HUDEP-2 (cell line): ENCODE measurements at regions not wholly inside any gene's neighbourhood (a gene's known extent, or its start where the extent isn't known, plus 50 kb on each side); places are given as distances from the start of the nearest gene placed in this dataset.

Source experiments
- DNase-seq, 76 experiments: peaks; one replicate each; lab custom pipeline; 2025; ENCODE audit not compliant: unreplicated experiment in 76 of 76; lab: John Stamatoyannopoulos, UW

GRCh38 chr16:9286930-9287329, 195.5 kb downstream of the HAPSTR1 start:
- DNase-seq: no peak

GRCh38 chr16:9296271-9296590, 204.8 kb downstream of the HAPSTR1 start:
- DNase-seq: no peak

DNA sequence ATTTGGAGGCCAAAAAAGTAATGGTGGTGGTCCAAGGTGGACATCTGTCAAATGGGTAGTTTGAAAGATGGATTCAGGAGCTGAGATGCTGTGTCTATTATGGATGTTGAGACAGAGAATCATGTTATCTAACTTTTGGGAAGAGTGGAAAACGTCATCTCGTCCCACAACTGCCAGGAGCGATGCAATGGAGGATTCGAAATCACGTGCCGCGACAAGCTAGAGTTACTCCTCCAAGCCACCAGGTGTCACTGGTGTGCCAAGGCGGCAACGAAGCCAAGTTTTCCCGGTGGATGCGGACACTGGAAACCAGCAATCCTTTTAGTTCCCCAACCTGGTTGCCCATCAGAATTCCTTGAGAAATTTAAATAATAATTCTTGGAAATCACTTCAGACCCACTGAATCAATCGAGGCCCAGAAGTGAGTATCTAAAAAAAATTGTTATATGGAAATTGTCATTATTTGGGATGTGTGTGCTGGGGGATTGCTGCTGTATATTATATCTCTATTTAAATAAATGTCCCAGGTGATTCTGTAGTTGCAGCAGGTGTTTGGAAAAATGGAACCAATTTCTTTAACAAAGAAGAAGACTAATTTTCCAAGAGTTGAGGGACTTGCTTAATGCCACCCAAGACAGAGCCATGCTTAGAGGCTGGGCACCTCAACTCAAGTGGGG, 206.1 kb downstream of the HAPSTR1 start:
- DNase-seq: peak in 7 of 76 experiments; percentile 0 to 21 (median 7)

DNA sequence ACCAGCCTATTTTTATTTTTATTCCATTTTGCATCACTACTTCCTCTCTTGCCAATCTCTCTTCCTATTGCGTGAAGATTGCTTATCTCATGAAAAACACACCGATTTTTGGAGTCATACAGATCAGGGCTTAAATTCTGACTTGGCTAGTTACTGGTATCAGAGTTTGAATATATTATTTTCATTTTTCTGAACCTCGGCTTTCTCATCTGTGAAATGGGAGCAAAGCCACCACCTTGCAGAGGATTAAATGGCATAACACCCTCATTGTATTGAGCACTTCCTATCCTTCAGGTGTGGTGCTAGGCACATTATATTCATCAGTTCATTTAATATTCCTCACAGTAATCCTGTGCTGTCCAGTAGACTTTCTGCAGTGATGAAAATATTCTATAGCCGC, 208.8 kb downstream of the HAPSTR1 start:
- DNase-seq: no peak

GRCh38 chr16:9302072-9302471, 210.6 kb downstream of the HAPSTR1 start:
- no peak for DNase-seq

DNA sequence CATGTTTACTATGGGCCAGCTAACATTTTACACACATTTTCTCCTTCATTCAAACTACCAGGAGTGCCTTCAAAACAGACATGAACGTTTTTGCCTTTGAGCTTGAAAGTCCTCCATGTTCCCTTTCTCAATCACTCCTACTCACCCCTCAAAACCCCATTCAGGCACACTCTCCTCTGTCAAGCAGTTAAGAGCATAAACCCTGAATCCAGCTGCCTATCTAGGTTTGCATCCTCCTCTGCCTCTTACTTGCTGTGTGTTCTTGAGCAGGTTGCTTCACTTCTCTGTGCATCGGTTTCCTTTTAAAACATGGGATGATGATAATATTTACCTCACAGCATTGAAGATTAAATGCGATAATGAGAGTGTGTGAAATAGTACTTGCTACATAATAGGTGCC, 215.3 kb downstream of the HAPSTR1 start:
- DNase-seq: no peak

DNA sequence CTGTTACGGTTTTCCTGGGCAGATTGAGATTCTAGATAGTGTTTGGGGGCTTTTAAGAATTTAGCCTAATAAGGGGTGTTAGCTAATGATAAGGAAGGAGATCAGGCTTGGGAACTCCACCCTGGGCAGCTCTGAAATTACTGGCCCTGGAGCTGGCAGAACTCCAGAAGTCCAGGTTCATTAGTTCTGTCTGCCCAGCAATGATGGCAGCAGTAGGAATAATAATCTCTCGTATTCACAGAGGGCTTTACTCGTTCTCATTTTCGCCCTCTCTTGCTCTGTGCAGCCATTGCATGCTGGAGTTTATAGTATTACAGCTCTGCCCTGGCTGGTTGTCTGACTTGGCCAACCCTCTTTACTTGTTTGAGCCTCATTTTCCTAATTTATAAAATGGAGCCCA, 216.0 kb downstream of the HAPSTR1 start:
- DNase-seq: no peak

DNA sequence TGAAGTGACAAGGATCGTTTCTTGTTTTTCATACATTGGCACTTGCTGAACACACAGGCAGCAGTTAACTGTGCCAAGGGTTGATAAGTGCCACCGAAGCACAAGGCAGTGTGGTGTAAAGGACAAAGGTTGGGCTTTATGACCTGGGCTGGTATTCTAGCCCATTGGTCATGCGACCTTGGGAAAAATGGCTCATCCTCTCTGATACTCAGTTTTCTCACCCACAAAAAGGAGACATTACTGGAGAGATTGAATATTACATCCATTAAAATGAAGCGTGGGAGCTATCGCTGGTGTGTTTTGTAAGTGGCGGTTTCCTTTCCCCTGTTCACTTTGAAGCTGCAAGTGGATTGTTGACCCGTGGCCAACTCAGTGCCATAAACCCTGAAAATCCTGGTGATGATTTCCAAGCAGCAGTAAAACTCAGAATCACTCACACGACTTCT, 216.9 kb downstream of the HAPSTR1 start:
- DNase-seq: no peak

DNA sequence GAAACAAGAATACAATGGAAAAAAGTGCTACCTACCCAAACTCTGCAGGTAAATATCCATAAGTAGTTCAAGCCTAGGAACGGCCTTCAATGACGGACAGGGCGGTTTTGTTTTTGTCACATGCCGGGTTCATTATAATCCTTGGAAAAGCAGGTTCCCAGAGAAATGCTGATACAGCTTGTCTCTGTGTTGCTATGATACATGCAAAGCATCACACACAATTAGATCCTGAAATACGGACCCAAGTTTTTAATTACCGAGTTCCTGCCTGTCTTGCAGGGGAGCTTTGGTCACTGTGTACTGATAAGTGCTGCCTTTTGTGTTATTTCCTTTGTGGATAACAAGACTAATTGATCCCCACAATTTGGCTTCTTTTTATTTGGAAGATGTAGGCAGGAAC, 217.4 kb downstream of the HAPSTR1 start:
- DNase-seq: no peak

- DNase-seq: no peak
Measured at GRCh38 chr16:9309844-9310243, 218.4 kb downstream of the HAPSTR1 start.

- no peak for DNase-seq
Measured at GRCh38 chr16:9311303-9311954, 220.0 kb downstream of the HAPSTR1 start.

GRCh38 chr16:9316008-9316407, 224.6 kb downstream of the HAPSTR1 start:
- no peak for DNase-seq

DNA sequence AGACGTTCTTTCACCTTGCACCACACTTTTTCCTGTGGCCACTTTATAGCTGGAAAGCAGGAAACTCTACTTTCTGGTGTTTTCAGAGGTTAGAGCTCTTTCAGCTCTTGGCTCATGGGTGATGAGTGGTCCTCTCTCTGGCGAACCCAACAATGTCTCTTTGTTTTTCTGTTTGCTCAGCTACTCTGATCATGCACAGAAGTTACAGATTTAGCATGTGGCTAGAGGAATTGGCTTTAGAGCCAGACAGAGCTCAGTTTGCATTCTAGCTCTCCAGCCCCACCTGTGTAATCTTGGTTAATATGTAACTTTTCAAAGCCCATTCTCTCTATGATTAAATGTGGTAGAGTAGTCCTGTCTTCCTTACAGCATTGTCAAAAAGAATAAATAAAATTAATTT, 225.2 kb downstream of the HAPSTR1 start:
- DNase-seq: no peak

DNA sequence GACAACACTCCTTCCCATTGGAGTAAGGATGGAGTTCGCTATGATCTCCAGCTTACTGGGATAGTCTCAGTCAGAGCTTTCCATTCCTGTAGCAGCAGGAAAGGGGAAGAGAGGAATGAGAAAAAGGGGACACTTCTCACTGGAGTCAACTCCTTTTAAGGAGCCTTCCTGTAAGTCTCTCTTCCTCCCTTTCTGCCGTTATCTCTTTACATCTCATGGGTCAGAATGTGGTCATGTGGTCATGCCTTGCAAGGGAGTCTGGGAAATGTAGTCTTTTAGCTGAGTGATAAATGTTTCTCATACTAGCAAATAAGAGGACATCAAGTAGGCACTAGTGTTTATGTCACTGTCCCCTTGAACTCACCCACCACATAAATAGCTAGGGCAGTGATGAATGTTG, 227.3 kb downstream of the HAPSTR1 start:
- DNase-seq: no peak

DNA sequence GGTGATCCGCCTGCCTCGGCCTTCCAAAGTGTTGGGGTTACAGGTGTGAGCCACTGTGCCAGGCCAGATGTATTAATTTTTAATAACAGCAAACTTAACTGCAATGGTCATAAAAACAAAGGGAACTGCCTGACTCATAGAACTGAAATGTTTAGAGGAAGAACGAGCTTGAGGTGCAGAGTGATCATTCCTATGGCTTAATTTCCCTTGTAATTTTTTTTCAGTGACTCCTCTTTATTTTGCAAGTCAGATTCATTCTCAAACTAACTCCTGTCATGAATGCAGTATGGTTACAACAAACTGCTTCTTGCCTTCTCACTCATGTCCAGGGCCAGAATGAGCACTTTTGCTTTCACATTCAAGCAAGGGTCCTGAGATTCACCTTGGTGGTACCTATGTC, 231.3 kb downstream of the HAPSTR1 start:
- DNase-seq: no peak

GRCh38 chr16:9323170-9323569, 231.7 kb downstream of the HAPSTR1 start:
- DNase-seq: no peak

- DNase-seq: no peak
Measured at GRCh38 chr16:9327253-9327652, 235.8 kb downstream of the HAPSTR1 start.

DNA sequence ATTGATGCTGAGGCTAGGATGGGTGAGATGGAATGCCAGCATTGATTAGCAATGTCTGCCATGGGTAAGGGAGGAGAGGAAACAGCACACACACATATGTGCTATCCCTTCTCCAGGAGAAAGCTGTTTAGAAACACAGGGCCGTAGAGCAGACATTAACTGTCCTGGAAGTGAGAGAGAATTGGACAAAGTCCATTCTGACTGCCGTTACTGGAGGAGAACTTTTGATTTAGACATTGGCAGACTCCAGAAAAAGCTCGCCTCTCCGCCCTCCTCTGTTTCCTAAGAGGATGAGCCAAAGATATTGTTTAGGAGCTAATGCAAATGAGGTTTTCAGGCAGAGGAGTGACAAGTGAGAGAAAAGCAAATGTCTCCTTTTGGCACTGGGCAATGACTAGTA, 237.0 kb downstream of the HAPSTR1 start:
- no peak for DNase-seq

- DNase-seq: no peak
Measured at GRCh38 chr16:9330095-9330494, 238.7 kb downstream of the HAPSTR1 start.

DNA sequence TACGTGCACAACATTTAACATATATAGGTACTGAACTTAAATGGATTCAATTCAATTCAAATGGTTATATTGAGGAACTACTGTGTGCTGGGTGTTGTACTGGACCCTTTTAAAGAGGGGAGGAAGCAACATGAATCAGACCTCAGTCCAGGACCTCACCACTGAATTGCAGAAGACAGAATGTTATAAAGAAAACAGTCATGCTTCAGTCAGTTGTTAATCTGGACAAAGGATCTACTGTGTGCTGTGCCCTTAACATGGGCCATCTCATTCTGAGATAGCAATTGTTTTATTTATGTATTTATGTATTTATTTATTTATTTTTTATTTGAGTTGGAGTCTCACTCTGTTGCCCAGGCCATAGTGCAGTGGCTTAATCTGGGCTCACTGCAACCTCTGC, 240.1 kb downstream of the HAPSTR1 start:
- DNase-seq: no peak

DNA sequence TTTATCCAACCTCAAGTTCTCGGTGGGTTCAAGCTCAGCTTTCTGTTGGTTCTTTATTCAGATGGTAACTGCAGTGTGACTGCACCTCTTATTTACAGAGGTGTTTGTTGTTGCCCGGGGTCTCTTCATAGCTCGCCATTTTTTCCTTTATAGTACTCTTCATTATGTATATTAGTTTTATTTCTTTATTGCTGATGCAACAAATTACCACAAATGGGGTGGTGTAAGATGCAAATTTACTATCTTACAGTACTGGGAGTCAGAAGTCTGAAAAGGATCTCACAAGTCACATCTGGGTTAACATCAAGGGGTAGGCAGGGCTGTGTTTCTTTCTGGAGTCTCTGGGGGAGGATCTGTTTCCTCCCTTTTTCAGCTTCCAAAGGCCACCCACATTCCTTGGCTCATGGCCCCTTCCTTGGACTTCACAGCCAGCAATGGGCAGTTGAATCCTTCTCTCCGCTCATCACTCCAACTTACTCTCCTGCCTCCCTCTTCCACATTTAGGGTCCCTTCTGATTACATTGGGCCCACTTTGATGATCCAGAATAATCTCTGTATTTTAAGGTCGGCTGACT, 241.2 kb downstream of the HAPSTR1 start:
- DNase-seq: no peak

GRCh38 chr16:9333469-9333868, 242.0 kb downstream of the HAPSTR1 start:
- no peak for DNase-seq
